Sigmoid colon (tissue), 6 donors: ENCODE measurements at regions not wholly inside any gene's neighbourhood (a gene's known extent, or its start where the extent isn't known, plus 50 kb on each side); places are given as distances from the start of the nearest gene placed in this dataset.

Experiments used
- DNase-seq: peaks from one replicate; pipeline ENCODE4 v3.0.0-alpha.2; 2019
- H3K27ac ChIP-seq, 4 donors: fragments of 200-600 bp; sonication (generic); one replicate each; pipeline ENCODE4 v1.5.1; 2016 to 2019; ENCODE audit warnings: mild to moderate bottlenecking in 1 of 4
- H3K27me3 ChIP-seq, 3 donors: fragments of 200-600 bp; sonication (generic); one replicate each; pipeline ENCODE4 v1.5.1; 2019; ENCODE audit warnings: mild to moderate bottlenecking in 1 of 3
- H3K36me3 ChIP-seq, 4 donors: fragments of 200-600 bp; sonication (generic); one replicate each; pipeline ENCODE4 v1.5.1; 2016 to 2019
- H3K4me1 ChIP-seq, 4 donors: fragments of 200-600 bp; sonication (generic); one replicate each; pipeline ENCODE4 v1.5.1; 2017 to 2019
- H3K4me3 ChIP-seq, 4 donors: fragments of 200-600 bp; sonication (generic); one replicate each; pipeline ENCODE4 v1.5.1; 2017 to 2019; ENCODE audit warnings: mild to moderate bottlenecking in 2 of 4, moderate library complexity in 1 of 4
- H3K9me3 ChIP-seq, 4 donors: fragments of 200-600 bp in 3 of 4; sonication (generic) in 3 of 4; one replicate each; pipeline versions ENCODE4 v1.5.1 to v1.6.1; 2013 to 2019
- EP300 ChIP-seq, 4 donors: sonication (generic); formaldehyde crosslinking; IDR thresholded peaks; one replicate each; pipeline ENCODE4 v1.6.1; 2017; ENCODE audit warnings: antibody characterized with exemption in 4 of 4
- POLR2A ChIP-seq, 2 donors: fragments of 450-650 bp; IDR thresholded peaks; one replicate each; pipeline ENCODE4 v1.6.1; 2016; ENCODE audit warnings: antibody characterized with exemption in 2 of 2, mild to moderate bottlenecking in 2 of 2, moderate library complexity in 2 of 2
- POLR2AphosphoS5 ChIP-seq, 4 donors: sonication (generic); formaldehyde crosslinking; IDR thresholded peaks; one replicate each; pipeline ENCODE4 v1.6.1; 2017; ENCODE audit warnings: antibody characterized with exemption in 4 of 4
- WGBS, 2 donors: extraction: QIAGEN DNeasy Blood & Tissue Kit; methylation state at CpG; one replicate each; pipeline ENCODE4 v1.1.7; 2013; 5-methylcytosine and 5-hydroxymethylcytosine counted together
- intact Hi-C: fragments of 100-400 bp; cut with DNase I; formaldehyde crosslinking; loops from one replicate; pipeline ENCODE4 v1.15.1; 2023
- TF ChIP-seq, protein P1 (sequence below), 4 experiments: fragments of 450-650 bp in 3 of 4; fragments of 200-600 bp in 1 of 4; IDR thresholded peaks; one replicate each; pipeline ENCODE4 v1.5.1; 2016 to 2019; ENCODE audit warnings: antibody characterized with exemption in 4 of 4, mild to moderate bottlenecking in 3 of 4, moderate library complexity in 2 of 4
- donor health status: healthy with polysubstance abuse.
- donor health status: healthy.

GRCh38 chr4:144442713-144443112 is 203.2 kb upstream of the HHIP start:
- no peak overlapping the region for H3K27ac ChIP-seq
- TF ChIP-seq, protein P1, sequence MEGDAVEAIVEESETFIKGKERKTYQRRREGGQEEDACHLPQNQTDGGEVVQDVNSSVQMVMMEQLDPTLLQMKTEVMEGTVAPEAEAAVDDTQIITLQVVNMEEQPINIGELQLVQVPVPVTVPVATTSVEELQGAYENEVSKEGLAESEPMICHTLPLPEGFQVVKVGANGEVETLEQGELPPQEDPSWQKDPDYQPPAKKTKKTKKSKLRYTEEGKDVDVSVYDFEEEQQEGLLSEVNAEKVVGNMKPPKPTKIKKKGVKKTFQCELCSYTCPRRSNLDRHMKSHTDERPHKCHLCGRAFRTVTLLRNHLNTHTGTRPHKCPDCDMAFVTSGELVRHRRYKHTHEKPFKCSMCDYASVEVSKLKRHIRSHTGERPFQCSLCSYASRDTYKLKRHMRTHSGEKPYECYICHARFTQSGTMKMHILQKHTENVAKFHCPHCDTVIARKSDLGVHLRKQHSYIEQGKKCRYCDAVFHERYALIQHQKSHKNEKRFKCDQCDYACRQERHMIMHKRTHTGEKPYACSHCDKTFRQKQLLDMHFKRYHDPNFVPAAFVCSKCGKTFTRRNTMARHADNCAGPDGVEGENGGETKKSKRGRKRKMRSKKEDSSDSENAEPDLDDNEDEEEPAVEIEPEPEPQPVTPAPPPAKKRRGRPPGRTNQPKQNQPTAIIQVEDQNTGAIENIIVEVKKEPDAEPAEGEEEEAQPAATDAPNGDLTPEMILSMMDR (IDR thresholded peaks at IDR 0.05): no peak
- TF ChIP-seq EP300 (IDR thresholded peaks at IDR 0.05) (no peak), POLR2A (IDR thresholded peaks at IDR 0.05) (no peak), POLR2AphosphoS5 (IDR thresholded peaks at IDR 0.05) (no peak)
- H3K27me3 ChIP-seq: no peaks in the 10 kb centered on the region
- no peaks in the 10 kb centered on the region for H3K9me3 ChIP-seq
- intact Hi-C loops: no loop called here
- 77 to 83% methylated on average over 3 of the region's 3 CpGs for WGBS, 2 donors
- no peak overlapping the region for H3K4me3 ChIP-seq
- no peaks in the 10 kb centered on the region for H3K36me3 ChIP-seq
- no peak for DNase-seq
- H3K4me1 ChIP-seq: no peaks in the 10 kb centered on the region

DNA sequence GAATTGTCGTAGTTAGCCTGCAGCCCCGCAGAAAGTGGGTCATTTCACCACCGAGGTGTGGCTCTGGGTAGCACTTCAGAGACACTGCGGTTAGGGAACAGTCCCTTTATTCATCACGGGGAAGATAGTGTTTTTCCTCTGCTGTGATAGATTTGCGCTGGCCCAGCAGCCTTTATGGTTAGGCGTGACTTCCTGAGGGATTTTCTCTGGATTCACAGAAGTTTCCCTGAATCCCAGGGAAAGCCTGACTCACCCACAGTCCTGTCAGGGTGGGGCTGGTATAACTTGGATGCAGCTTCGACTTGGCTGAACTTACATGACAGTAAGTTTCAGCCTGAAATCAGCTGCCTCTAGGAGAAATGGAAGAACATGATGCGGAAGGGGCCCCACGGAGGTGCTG is 196.3 kb upstream of the HHIP start:
- intact Hi-C loops: no loop called here
- H3K36me3 ChIP-seq: no peaks in the 10 kb centered on the region
- 70 to 74% methylated on average over 10 of the region's 10 CpGs for WGBS, 2 donors

DNA sequence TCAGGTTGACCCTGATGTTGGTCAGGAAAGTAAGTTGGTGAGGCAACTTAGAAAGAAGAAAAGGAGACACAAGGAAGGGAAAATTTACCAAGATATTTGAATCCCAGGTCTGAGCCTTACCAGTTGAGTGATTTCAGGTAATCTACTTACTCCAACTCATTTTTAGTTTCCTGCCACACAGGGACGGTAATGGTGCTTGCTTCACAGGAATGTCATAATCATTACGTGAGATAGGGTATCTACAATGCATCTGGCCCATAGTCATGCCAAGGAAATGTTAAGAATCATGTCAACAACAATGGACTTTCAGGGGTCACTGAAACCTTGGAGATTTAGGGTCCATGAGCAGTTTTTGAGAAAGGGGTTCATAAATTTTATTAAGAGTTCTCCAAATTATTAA is 195.4 kb upstream of the HHIP start:
- Histone ChIP-seq H3K36me3 (no peaks in the 10 kb centered on the region), H3K4me3 (no peak overlapping the region), H3K9me3 (no peaks in the 10 kb centered on the region), H3K27ac (no peak overlapping the region), H3K27me3 (no peaks in the 10 kb centered on the region), H3K4me1 (no peaks in the 10 kb centered on the region)
- TF ChIP-seq, protein P1 (IDR thresholded peaks at IDR 0.05): no peak
- TF ChIP-seq POLR2AphosphoS5 (IDR thresholded peaks at IDR 0.05) (no peak), EP300 (IDR thresholded peaks at IDR 0.05) (no peak), POLR2A (IDR thresholded peaks at IDR 0.05) (no peak)
- WGBS, 2 donors: 82 to 92% methylated on average over 2 of the region's 2 CpGs
- intact Hi-C loops: no loop called here
- no peak for DNase-seq

More for the DNA sequence above, 196.3 kb upstream of the HHIP start:
- no peaks in the 10 kb centered on the region for H3K27me3 ChIP-seq
- DNase-seq: peak; percentile 62
- TF ChIP-seq EP300 (IDR thresholded peaks at IDR 0.05) (no peak), POLR2AphosphoS5 (IDR thresholded peaks at IDR 0.05) (no peak), POLR2A (IDR thresholded peaks at IDR 0.05) (no peak)
- TF ChIP-seq, protein P1 (IDR thresholded peaks at IDR 0.05): no peak
- H3K4me1 ChIP-seq: no peaks in the 10 kb centered on the region
- no peak overlapping the region for H3K4me3 ChIP-seq
- H3K9me3 ChIP-seq: no peaks in the 10 kb centered on the region
- H3K27ac ChIP-seq: no peak overlapping the region

DNA sequence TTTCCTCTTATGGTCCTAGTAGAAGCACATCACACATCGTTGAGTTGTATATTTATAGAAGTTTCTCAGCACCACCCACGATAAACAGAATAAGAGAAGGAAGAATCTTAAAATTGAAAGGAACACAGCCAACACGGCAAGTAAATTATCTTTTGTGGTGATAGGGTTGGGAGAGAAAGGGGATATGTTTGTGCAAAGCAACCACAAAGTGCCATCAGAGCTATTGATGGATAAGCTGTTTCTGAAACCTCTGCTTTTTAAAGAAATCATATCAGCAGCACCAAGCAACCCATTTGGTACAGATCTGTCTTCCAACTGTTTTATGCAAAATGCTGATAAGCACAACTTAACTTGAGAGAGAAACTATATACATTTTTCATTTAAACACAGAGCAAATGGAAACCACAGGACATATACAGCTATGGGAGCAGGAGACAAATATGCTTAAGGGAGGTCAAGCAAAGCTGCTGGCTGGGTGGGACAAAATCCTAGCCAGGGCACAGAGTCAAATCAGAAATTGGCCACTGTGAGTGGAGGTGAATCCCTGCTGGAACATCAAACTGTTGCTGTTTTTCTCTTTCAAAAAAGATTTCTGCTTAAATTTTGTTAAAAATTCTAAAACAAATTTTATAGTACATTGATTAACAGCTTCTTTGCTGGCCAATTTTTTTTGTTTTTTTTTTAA is 194.0 kb upstream of the HHIP start:
- intact Hi-C loops: no loop called here
- H3K4me1 ChIP-seq: no peaks in the 10 kb centered on the region
- H3K36me3 ChIP-seq: no peaks in the 10 kb centered on the region
- 43 to 44% methylated on average over 3 of the region's 3 CpGs for WGBS, 2 donors
- H3K9me3 ChIP-seq: no peaks in the 10 kb centered on the region
- no peak for DNase-seq
- H3K4me3 ChIP-seq: no peak overlapping the region
- no peak overlapping the region for H3K27ac ChIP-seq
- no peak for TF ChIP-seq POLR2A (IDR thresholded peaks at IDR 0.05)
- TF ChIP-seq EP300 (IDR thresholded peaks at IDR 0.05): no peak
- TF ChIP-seq, protein P1 (IDR thresholded peaks at IDR 0.05): no peak
- H3K27me3 ChIP-seq: no peaks in the 10 kb centered on the region

DNA sequence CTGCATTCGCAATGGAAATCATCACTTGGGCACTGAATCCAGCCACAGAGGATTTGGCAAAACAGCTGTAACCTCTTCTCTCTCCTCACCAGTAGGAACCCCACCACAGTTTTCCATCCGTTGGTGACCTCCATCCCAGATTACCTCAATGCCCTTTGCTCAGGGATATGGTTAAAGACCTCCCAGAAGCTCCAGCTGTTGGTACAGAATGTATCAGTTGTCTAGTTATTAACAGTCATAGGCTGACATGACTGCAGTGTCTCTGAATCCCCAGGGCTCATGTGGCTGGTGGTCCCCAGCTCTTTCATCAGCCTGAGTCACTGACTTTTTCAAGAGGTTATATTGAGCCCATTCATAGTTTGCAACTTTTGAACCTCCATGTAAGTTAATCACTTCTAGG is 189.8 kb upstream of the HHIP start:
- TF ChIP-seq EP300 (IDR thresholded peaks at IDR 0.05) (no peak), POLR2AphosphoS5 (IDR thresholded peaks at IDR 0.05) (no peak), POLR2A (IDR thresholded peaks at IDR 0.05) (no peak)
- TF ChIP-seq, protein P1 (IDR thresholded peaks at IDR 0.05): no peak
- H3K4me1 ChIP-seq: no peaks in the 10 kb centered on the region
- no peak overlapping the region for H3K4me3 ChIP-seq
- intact Hi-C loops: no loop called here
- no peak for DNase-seq
- H3K27ac ChIP-seq: no peak overlapping the region
- H3K27me3 ChIP-seq: no peaks in the 10 kb centered on the region
- H3K36me3 ChIP-seq: no peaks in the 10 kb centered on the region
- no peaks in the 10 kb centered on the region for H3K9me3 ChIP-seq
- 81 to 88% methylated on average over 2 of the region's 2 CpGs for WGBS, 2 donors
